Caco-2 (cell line): ENCODE measurements at regions not wholly inside any gene's neighbourhood (a gene's known extent, or its start where the extent isn't known, plus 50 kb on each side); places are given as distances from the start of the nearest gene placed in this dataset.

Source experiments
- BruUV-seq: library from RNA; stranded (reverse); fragments of 400-500 nt; replicated peaks from 2 replicates; lab custom pipeline; 2021; lab: Mats Ljungman, UMichigan
- CTCF ChIA-PET: fragments of 300-600 bp; sonication (Branson Sonifier 250); formaldehyde crosslinking; loops from one replicate; lab custom pipeline; 2022; ENCODE audit warnings: antibody characterized with exemption; lab: Charles Lee
- POLR2A ChIA-PET: fragments of 300-600 bp; sonication (Branson Sonifier 250); formaldehyde crosslinking; loops from one replicate; lab custom pipeline; 2022; ENCODE audit warnings: antibody characterized with exemption; lab: Charles Lee
- DNase-seq, 2 experiments: peaks; one replicate each; pipeline versions ENCODE4 v3.0.0 to v3.0.0-alpha.2; 2020 to 2022
- H3K27me3 ChIP-seq: replicated peaks from 2 replicates; pipeline ENCODE4 v1.6.0; 2011; ENCODE audit warnings: low read length; ENCODE audit not compliant: control insufficient read depth, insufficient read depth
- H3K36me3 ChIP-seq: 2 replicates; pipeline ENCODE4 v1.5.1; 2011; ENCODE audit warnings: low read length; ENCODE audit not compliant: control insufficient read depth, insufficient read depth
- H3K4me1 ChIP-seq: fragments of 250-450 bp; sonication (Bioruptor Pico); 2 replicates; pipeline ENCODE4 v1.5.1; 2020; ENCODE audit warnings: mild to moderate bottlenecking
- H3K4me3 ChIP-seq: 2 replicates; pipeline ENCODE4 v1.5.1; 2011; ENCODE audit warnings: low read depth, mild to moderate bottlenecking, control low read depth, low read length
- H3K9me3 ChIP-seq: fragments of 250-450 bp; sonication (Bioruptor Pico); 2 replicates; pipeline ENCODE4 v1.5.1; 2020; ENCODE audit warnings: mild to moderate bottlenecking, moderate library complexity
- H3K27ac Mint-ChIP-seq: one replicate; pipeline ENCODE4 v1.8.0; 2022; ENCODE audit warnings: mixed read lengths; ENCODE audit not compliant: unreplicated experiment
- H3K27me3 Mint-ChIP-seq: one replicate; pipeline ENCODE4 v1.8.0; 2022; ENCODE audit warnings: mixed read lengths; ENCODE audit not compliant: insufficient read depth, unreplicated experiment
- H3K36me3 Mint-ChIP-seq: one replicate; pipeline ENCODE4 v1.8.0; 2022; ENCODE audit warnings: mild to moderate bottlenecking, mixed read lengths; ENCODE audit not compliant: insufficient read depth, unreplicated experiment
- H3K4me1 Mint-ChIP-seq: one replicate; pipeline ENCODE4 v1.8.0; 2022; ENCODE audit warnings: low read depth, mixed read lengths; ENCODE audit not compliant: unreplicated experiment
- H3K4me3 Mint-ChIP-seq: one replicate; pipeline ENCODE4 v1.8.0; 2022; ENCODE audit warnings: mild to moderate bottlenecking, moderate library complexity, mixed read lengths; ENCODE audit not compliant: unreplicated experiment
- H3K9me3 Mint-ChIP-seq: one replicate; pipeline ENCODE4 v1.8.0; 2022; ENCODE audit warnings: mixed read lengths; ENCODE audit not compliant: unreplicated experiment
- CTCF ChIP-seq, 2 experiments: fragments of 200-600 bp in 1 of 2; IDR thresholded peaks; 1 replicate in 1 of 2; 2 replicates in 1 of 2; pipeline versions ENCODE4 v1.5.1 to v1.8.0; 2011 to 2022; ENCODE audit warnings: antibody characterized with exemption in 1 of 2, control low read depth in 1 of 2, inconsistent platforms in 1 of 2, low read depth in 1 of 2, low read length in 1 of 2, mild to moderate bottlenecking in 1 of 2, moderate library complexity in 1 of 2; ENCODE audit not compliant: insufficient read depth in 1 of 2, severe bottlenecking in 1 of 2, unreplicated experiment in 1 of 2
- intact Hi-C: fragments of 100-400 bp; cut with micrococcal nuclease; formaldehyde crosslinking; loops from one replicate; pipeline ENCODE4 v1.10.0; 2022; ENCODE audit not compliant: unreplicated experiment

GRCh38 chr9:92185096-92185495 lies 69.9 kb upstream of the SPTLC1 start:
- peaks cover 2% of the 10 kb centered on the region for H3K27me3 Mint-ChIP-seq
- peaks cover 14% of the 10 kb centered on the region for H3K9me3 Mint-ChIP-seq
- H3K4me1 Mint-ChIP-seq = no peaks in the 10 kb centered on the region
- H3K36me3 Mint-ChIP-seq = no peaks in the 10 kb centered on the region
- Histone ChIP-seq H3K27me3 (no peaks in the 10 kb centered on the region), H3K36me3 (no peaks in the 10 kb centered on the region), H3K4me1 (no peaks in the 10 kb centered on the region; the same call in 1 of the 2 replicates), H3K9me3 (no peaks in the 10 kb centered on the region), H3K4me3 (no peak overlapping the region)
- H3K4me3 Mint-ChIP-seq = no peak overlapping the region
- BruUV-seq = no TSS peak
- intact Hi-C loops = no loop called here
- DNase-seq = no peak
- TF ChIP-seq CTCF (IDR thresholded peaks at IDR 0.05; ENCODE audit: insufficient read depth in 1 of 2, low read depth in 1 of 2, low read length in 1 of 2, severe bottlenecking in 1 of 2, unreplicated experiment in 1 of 2) = no peak
- ChIA-PET CTCF (no interaction called here), POLR2A (no interaction called here)
- H3K27ac Mint-ChIP-seq = no peak overlapping the region

- no peak overlapping the region for H3K27ac Mint-ChIP-seq
- H3K4me3 Mint-ChIP-seq = no peak overlapping the region
- H3K36me3 ChIP-seq = no peaks in the 10 kb centered on the region
- no peaks in the 10 kb centered on the region for H3K27me3 ChIP-seq
- no peaks in the 10 kb centered on the region for H3K36me3 Mint-ChIP-seq
- peaks cover 14% of the 10 kb centered on the region for H3K9me3 Mint-ChIP-seq
- no TSS peak for BruUV-seq
- CTCF ChIA-PET = no interaction called here
- no peaks in the 10 kb centered on the region for H3K9me3 ChIP-seq
- intact Hi-C loops = no loop called here
- POLR2A ChIA-PET = no interaction called here
- no peak overlapping the region for H3K4me3 ChIP-seq
- DNase-seq = no peak
- H3K4me1 ChIP-seq = no peaks in the 10 kb centered on the region
- H3K27me3 Mint-ChIP-seq = peaks cover 2% of the 10 kb centered on the region
- no peak for TF ChIP-seq CTCF (IDR thresholded peaks at IDR 0.05; ENCODE audit: insufficient read depth in 1 of 2, low read depth in 1 of 2, low read length in 1 of 2, severe bottlenecking in 1 of 2, unreplicated experiment in 1 of 2)
- H3K4me1 Mint-ChIP-seq = no peaks in the 10 kb centered on the region
Measured at GRCh38 chr9:92184041-92184564, 68.9 kb upstream of the SPTLC1 start.

GRCh38 chr9:92183449-92183848 lies 68.2 kb upstream of the SPTLC1 start:
- Histone ChIP-seq H3K4me3 (no peak overlapping the region), H3K36me3 (no peaks in the 10 kb centered on the region), H3K27me3 (no peaks in the 10 kb centered on the region), H3K9me3 (no peaks in the 10 kb centered on the region), H3K4me1 (no peaks in the 10 kb centered on the region)
- H3K36me3 Mint-ChIP-seq = no peaks in the 10 kb centered on the region
- no peak for TF ChIP-seq CTCF (IDR thresholded peaks at IDR 0.05; ENCODE audit: insufficient read depth in 1 of 2, low read depth in 1 of 2, low read length in 1 of 2, severe bottlenecking in 1 of 2, unreplicated experiment in 1 of 2)
- H3K4me1 Mint-ChIP-seq = no peaks in the 10 kb centered on the region
- ChIA-PET CTCF (no interaction called here), POLR2A (no interaction called here)
- no TSS peak for BruUV-seq
- peaks cover 14% of the 10 kb centered on the region for H3K9me3 Mint-ChIP-seq
- H3K27me3 Mint-ChIP-seq = peaks cover 2% of the 10 kb centered on the region
- intact Hi-C loops = no loop called here
- no peak for DNase-seq
- H3K27ac Mint-ChIP-seq = no peak overlapping the region
- no peak overlapping the region for H3K4me3 Mint-ChIP-seq
